WERI-Rb-1 (cell line): ENCODE measurements at regions not wholly inside any gene's neighbourhood (a gene's known extent, or its start where the extent isn't known, plus 50 kb on each side); places are given as distances from the start of the nearest gene placed in this dataset.

ENCODE experiments used
- DNase-seq: peaks from one replicate; pipeline ENCODE4 v3.0.0-alpha.2; 2020
- H3K27ac ChIP-seq: fragments of 250-450 bp; sonication (Bioruptor Pico); 2 replicates; pipeline ENCODE4 v1.5.1; 2020; ENCODE audit warnings: mild to moderate bottlenecking, moderate library complexity
- H3K27me3 ChIP-seq: fragments of 250-450 bp; sonication (Bioruptor Pico); 2 replicates; pipeline ENCODE4 v1.5.1; 2021; ENCODE audit warnings: mild to moderate bottlenecking, low read depth, moderate library complexity; ENCODE audit not compliant: insufficient read depth, severe bottlenecking
- H3K36me3 ChIP-seq: fragments of 250-450 bp; sonication (Bioruptor Pico); 2 replicates; pipeline ENCODE4 v1.5.1; 2020; ENCODE audit warnings: mild to moderate bottlenecking, moderate library complexity
- H3K4me3 ChIP-seq: 2 replicates; pipeline ENCODE4 v1.5.1; 2011; ENCODE audit warnings: low read depth, mild to moderate bottlenecking, control low read depth, low read length
- H3K9me3 ChIP-seq: fragments of 250-450 bp; sonication (Bioruptor Pico); 2 replicates; pipeline ENCODE4 v1.5.1; 2021; ENCODE audit warnings: mild to moderate bottlenecking, moderate library complexity; ENCODE audit not compliant: severe bottlenecking
- CTCF ChIP-seq: IDR thresholded peaks from 2 replicates; pipeline ENCODE4 v1.5.1; 2011; ENCODE audit warnings: low read depth, mild to moderate bottlenecking, control low read depth, inconsistent platforms, low read length

DNA sequence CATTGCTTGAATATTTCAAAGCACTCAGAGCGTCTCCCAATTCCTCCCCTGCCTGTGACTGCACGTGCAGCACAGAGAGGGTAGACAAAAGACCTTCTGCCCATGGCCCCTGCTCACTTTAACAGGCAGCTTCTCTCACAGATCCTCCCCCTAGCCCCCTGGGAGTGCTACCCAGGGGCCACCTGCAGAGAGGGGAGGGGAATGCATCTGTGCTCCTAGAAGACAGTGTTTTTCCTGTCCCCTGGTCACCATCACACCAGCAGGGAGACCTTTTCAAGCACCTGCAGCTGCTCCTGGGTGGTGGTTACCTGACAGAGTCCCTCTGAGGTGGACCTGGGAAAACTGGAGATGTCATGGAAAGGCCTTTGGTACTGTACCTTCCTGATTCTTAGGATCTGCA, 56.7 kb upstream of the PRR23C start:
- Histone ChIP-seq H3K36me3 (no peaks in the 10 kb centered on the region), H3K27me3 (no peaks in the 10 kb centered on the region), H3K4me3 (no peak overlapping the region), H3K9me3 (no peaks in the 10 kb centered on the region), H3K27ac (no peak overlapping the region)
- DNase-seq: no peak
- TF ChIP-seq CTCF: 0 out of 2 replicates have a peak, but pooled peaks have one; percentile 9

GRCh38 chr3:139103484-139103883, 58.8 kb upstream of the PRR23C start:
- H3K4me3 ChIP-seq: no peak overlapping the region
- H3K36me3 ChIP-seq: no peaks in the 10 kb centered on the region
- H3K27me3 ChIP-seq: no peaks in the 10 kb centered on the region
- no peak for TF ChIP-seq CTCF
- no peak for DNase-seq
- no peaks in the 10 kb centered on the region for H3K9me3 ChIP-seq
- no peak overlapping the region for H3K27ac ChIP-seq

DNA sequence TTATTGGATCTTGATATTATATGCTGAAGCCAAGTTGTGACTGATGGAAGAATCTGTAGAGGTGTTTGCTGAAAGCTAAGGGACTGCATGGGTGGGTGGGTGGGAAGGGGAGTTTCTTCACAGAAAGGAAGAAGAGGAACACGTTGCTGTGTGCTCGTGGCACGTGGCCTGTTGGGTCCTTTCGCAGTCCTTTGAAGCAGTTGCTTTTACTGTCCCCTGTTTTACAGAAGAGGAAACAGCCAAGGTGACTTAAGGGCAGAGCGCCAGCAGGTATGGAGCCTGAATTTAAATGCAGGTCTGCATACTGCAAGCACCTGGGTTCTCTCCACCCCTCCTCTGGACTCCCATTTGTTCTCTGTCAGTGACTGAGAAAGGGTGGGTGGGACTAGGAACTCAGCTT, 59.4 kb upstream of the PRR23C start:
- H3K9me3 ChIP-seq: no peaks in the 10 kb centered on the region
- no peaks in the 10 kb centered on the region for H3K27me3 ChIP-seq
- DNase-seq: no peak
- TF ChIP-seq CTCF: no peak
- no peaks in the 10 kb centered on the region for H3K36me3 ChIP-seq
- H3K27ac ChIP-seq: no peak overlapping the region
- H3K4me3 ChIP-seq: no peak overlapping the region

- H3K27me3 ChIP-seq: no peaks in the 10 kb centered on the region
- no peak overlapping the region for H3K27ac ChIP-seq
- no peak overlapping the region for H3K4me3 ChIP-seq
- H3K9me3 ChIP-seq: no peaks in the 10 kb centered on the region
- TF ChIP-seq CTCF: no peak
- no peaks in the 10 kb centered on the region for H3K36me3 ChIP-seq
- DNase-seq: no peak
Measured at GRCh38 chr3:139105154-139105702, 60.5 kb upstream of the PRR23C start.

DNA sequence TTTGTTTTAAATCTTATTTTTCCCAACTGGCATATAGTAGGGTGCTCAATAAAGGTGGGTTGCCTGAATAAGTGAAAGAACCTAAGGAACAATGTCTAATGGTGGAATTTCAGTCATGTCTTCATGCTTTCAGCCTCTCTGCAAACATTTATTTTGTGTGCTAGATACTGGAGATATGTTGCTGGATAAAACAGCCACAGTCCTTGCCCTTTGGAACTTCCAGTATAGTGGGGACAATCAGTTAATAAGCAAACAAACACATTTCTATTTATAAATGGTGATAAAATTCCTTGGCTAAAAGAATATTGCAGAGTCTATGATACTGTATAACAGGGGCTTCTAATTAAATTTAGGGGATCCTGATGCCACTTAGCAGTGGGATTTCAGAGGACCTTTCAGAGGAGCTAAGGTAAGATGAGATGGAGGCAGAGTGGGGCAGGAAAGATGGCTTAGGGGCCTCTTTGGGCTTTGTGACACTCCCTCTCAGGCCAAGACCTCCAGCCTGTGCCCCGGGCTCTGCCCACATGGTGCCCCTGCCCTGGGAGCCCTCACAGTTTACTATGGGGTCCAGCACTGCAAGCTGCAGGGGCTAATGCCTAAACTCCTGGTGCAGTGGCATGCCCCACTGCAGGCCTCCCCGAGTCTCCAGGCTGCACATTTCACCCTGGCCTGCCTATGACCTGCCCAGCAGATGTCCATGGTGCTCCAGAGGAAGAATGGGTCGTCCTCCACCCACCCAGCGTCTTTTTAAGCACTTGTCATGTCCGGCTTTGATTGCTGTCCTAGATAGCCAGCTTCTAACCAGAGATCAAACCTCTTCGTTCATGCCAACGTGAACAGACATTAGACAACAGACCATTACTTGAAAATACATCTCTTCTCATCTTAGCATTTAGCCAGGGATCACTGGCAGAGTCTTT, 61.6 kb upstream of the PRR23C start:
- H3K27ac ChIP-seq: no peak overlapping the region
- no peak for DNase-seq
- H3K4me3 ChIP-seq: no peak overlapping the region
- H3K27me3 ChIP-seq: no peaks in the 10 kb centered on the region
- H3K9me3 ChIP-seq: no peaks in the 10 kb centered on the region
- no peaks in the 10 kb centered on the region for H3K36me3 ChIP-seq
- TF ChIP-seq CTCF: no peak
